Erythroblast (primary cell): ENCODE measurements at regions not wholly inside any gene's neighbourhood (a gene's known extent, or its start where the extent isn't known, plus 50 kb on each side); places are given as distances from the start of the nearest gene placed in this dataset.

Source experiments
- GATA1 ChIP-seq: IDR thresholded peaks from 2 replicates; pipeline ENCODE4 v1.6.1; 2011; ENCODE audit warnings: low read depth, mild to moderate bottlenecking, control low read depth, low read length, moderate library complexity
- POLR2A ChIP-seq: IDR thresholded peaks from 2 replicates; pipeline ENCODE4 v1.6.1; 2011; ENCODE audit warnings: mild to moderate bottlenecking, low read length

DNA sequence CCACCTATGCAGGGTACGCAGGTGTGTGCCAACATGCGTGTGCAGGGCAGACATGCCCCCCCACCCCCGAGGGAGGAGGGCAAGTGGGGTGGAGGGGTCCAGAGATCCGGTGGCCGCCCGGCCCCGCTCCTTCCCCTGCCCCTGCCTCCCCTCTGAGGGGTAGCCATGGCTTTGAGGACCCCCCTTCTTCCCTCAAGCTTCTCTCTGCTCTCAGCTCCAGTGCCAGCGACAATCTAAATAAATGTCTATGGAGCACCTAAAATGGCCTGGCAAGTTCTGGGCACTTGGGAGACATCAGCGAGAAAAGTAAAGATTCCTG lies 91.9 kb downstream of the ZFP36L2 start:
- no peak for TF ChIP-seq POLR2A
- TF ChIP-seq GATA1: no peak
